NCI-H748 treated with DMSO at 0.1 percent for 48 hours (cell line): ENCODE measurements at regions not wholly inside any gene's neighbourhood (a gene's known extent, or its start where the extent isn't known, plus 50 kb on each side); places are given as distances from the start of the nearest gene placed in this dataset.
A peak's percentile ranks its signal among the peaks of the same experiment; 100 is the strongest.
"Not testable (repeated sequence)": the region's sequence is repeated elsewhere in the genome, so short reads cannot be mapped to it uniquely, and the experiment has no call there.

Source experiments
- DNase-seq: peaks from one replicate; lab custom pipeline; 2025; lab: John Stamatoyannopoulos, UW

- no peak for DNase-seq
These were observed 80.0 kb downstream of the METRNL start for GRCh38 chr17:83159204-83160049.

GRCh38 chr17:83160443-83161297 is 81.3 kb downstream of the METRNL start:
- no peak for DNase-seq

- no peak for DNase-seq
These were observed 82.1 kb downstream of the METRNL start for GRCh38 chr17:83161298-83162034.

GRCh38 chr17:83162035-83162745 is 82.8 kb downstream of the METRNL start:
- no peak for DNase-seq

- no peak for DNase-seq
These were observed 85.1 kb downstream of the METRNL start for GRCh38 chr17:83164490-83164889.

GRCh38 chr17:83170571-83171260 is 91.3 kb downstream of the METRNL start:
- no peak for DNase-seq

GRCh38 chr17:83171661-83172060 is 92.3 kb downstream of the METRNL start:
- DNase-seq, result no peak

- not testable (repeated sequence) for DNase-seq
These were observed 92.7 kb downstream of the METRNL start for GRCh38 chr17:83172099-83172498.

- not testable (repeated sequence) for DNase-seq
These were observed 93.2 kb downstream of the METRNL start for GRCh38 chr17:83172646-83173045.

- DNase-seq, result not testable (repeated sequence)
These were observed 93.9 kb downstream of the METRNL start for GRCh38 chr17:83173180-83173913.

- DNase-seq, result no peak
These were observed 94.5 kb downstream of the METRNL start for GRCh38 chr17:83173914-83174361.

GRCh38 chr17:83174362-83175118 is 95.1 kb downstream of the METRNL start:
- peak; percentile 9 for DNase-seq

GRCh38 chr17:83175119-83175821 is 95.9 kb downstream of the METRNL start:
- DNase-seq, result no peak

- DNase-seq, result no peak
These were observed 96.6 kb downstream of the METRNL start for GRCh38 chr17:83175822-83176622.

- DNase-seq, result no peak
These were observed 97.5 kb downstream of the METRNL start for GRCh38 chr17:83176623-83177583.

- DNase-seq, result no peak
These were observed 98.5 kb downstream of the METRNL start for GRCh38 chr17:83177611-83178532.
